A549 (cell line): ENCODE measurements at regions not wholly inside any gene's neighbourhood (a gene's known extent, or its start where the extent isn't known, plus 50 kb on each side); places are given as distances from the start of the nearest gene placed in this dataset.

Experiments
- ATAC-seq, 2 experiments: fragments of 200-7000 bp in 1 of 2; fragments of >200 bp in 1 of 2; cut with Nextera tagmentation in 1 of 2; cut with Tn5 transposase in 1 of 2; 3 replicates each; pipeline versions ENCODE4 v1.8.0 to v1.9.1; 2018 to 2020; ENCODE audit warnings: mild to moderate bottlenecking in 1 of 2, moderate library complexity in 1 of 2
- CTCF ChIA-PET: fragments of 300-600 bp; sonication (Branson Sonifier 250); formaldehyde crosslinking; extraction: SDS; loops from one replicate; lab custom pipeline; 2021; ENCODE audit warnings: antibody characterized with exemption, inconsistent platforms; lab: Yijun Ruan, JAX
- POLR2A ChIA-PET: fragments of 350-600 bp; formaldehyde crosslinking; extraction: SDS; loops from one replicate; lab custom pipeline; 2021; ENCODE audit warnings: antibody characterized with exemption, inconsistent platforms; lab: Yijun Ruan, JAX
- DNase-seq, 2 experiments: peaks; one replicate each; pipeline versions ENCODE4 v3.0.0 to v3.0.0-alpha.2; 2011 to 2016; ENCODE audit warnings: low read depth in 1 of 2, low spot score in 1 of 2
- FAIRE-seq: peaks from 2 replicates; lab custom pipeline; 2011; peaks lifted over from hg19 to GRCh38; lab: Jason Lieb, UNC
- H3K27ac ChIP-seq, 2 experiments: fragments of >200 bp; sonication (Bioruptor Twin); formaldehyde crosslinking; 3 replicates each; pipeline ENCODE4 v1.5.1; 2016 to 2017
- H3K4me1 ChIP-seq: fragments of >200 bp; sonication (Bioruptor Twin); formaldehyde crosslinking; 3 replicates; pipeline ENCODE4 v1.6.1; 2016
- H3K4me2 ChIP-seq: fragments of >200 bp; sonication (Bioruptor Twin); formaldehyde crosslinking; 3 replicates; pipeline ENCODE4 v1.6.1; 2016
- H3K4me3 ChIP-seq: fragments of >200 bp; sonication (Bioruptor Twin); formaldehyde crosslinking; 3 replicates; pipeline ENCODE4 v1.5.1; 2016
- H3K9me3 ChIP-seq: fragments of >200 bp; sonication (Bioruptor Twin); formaldehyde crosslinking; 3 replicates; pipeline ENCODE4 v1.6.1; 2016
- BHLHE40 ChIP-seq: IDR thresholded peaks from 2 replicates; pipeline ENCODE4 v1.6.1; 2012; ENCODE audit warnings: low read depth, low read length, inconsistent platforms
- CBX2 ChIP-seq: fragments of 200-600 bp; sonication (generic); IDR thresholded peaks from 2 replicates; pipeline ENCODE4 v1.6.1; 2016; ENCODE audit warnings: low read depth, mild to moderate bottlenecking, borderline replicate concordance
- CBX8 ChIP-seq: fragments of 200-600 bp; sonication (generic); IDR thresholded peaks from 2 replicates; pipeline ENCODE4 v1.6.1; 2016
- CEBPB ChIP-seq, 2 experiments: fragments of >200 bp in 1 of 2; sonication (Bioruptor Twin) in 1 of 2; formaldehyde crosslinking in 1 of 2; IDR thresholded peaks; 2 replicates each; pipeline ENCODE4 v1.6.1; 2012 to 2016
- EP300 ChIP-seq, 2 experiments: fragments of >200 bp; sonication (Bioruptor Twin); formaldehyde crosslinking; IDR thresholded peaks; 2 replicates in 1 of 2; 3 replicates in 1 of 2; pipeline ENCODE4 v1.6.1; 2016 to 2017
- ESRRA ChIP-seq: fragments of 150-350 bp; IDR thresholded peaks from 2 replicates; pipeline ENCODE4 v1.6.1; 2014; ENCODE audit warnings: mild to moderate bottlenecking, low read length, borderline replicate concordance
- FOSL2 ChIP-seq, 2 experiments: fragments of 450-650 bp in 1 of 2; fragments of >200 bp in 1 of 2; sonication (Bioruptor Twin) in 1 of 2; formaldehyde crosslinking; IDR thresholded peaks; 2 replicates each; pipeline versions ENCODE4 v1.5.0 to v1.6.1; 2016 to 2020; ENCODE audit warnings: mild to moderate bottlenecking in 1 of 2, moderate library complexity in 1 of 2
- GATA3 ChIP-seq: IDR thresholded peaks from 2 replicates; pipeline ENCODE4 v1.6.1; 2012; ENCODE audit warnings: borderline replicate concordance
- HDAC2 ChIP-seq: fragments of 200-600 bp; sonication (generic); IDR thresholded peaks from 2 replicates; pipeline ENCODE4 v1.6.1; 2016
- HEYL ChIP-seq: fragments of 250-450 bp; sonication (Bioruptor Pico); IDR thresholded peaks from 2 replicates; pipeline ENCODE4 v1.8.0; 2021; ENCODE audit warnings: mild to moderate bottlenecking, moderate library complexity
- HOXB13 ChIP-seq: fragments of 250-450 bp; sonication (Bioruptor Pico); IDR thresholded peaks from 2 replicates; pipeline ENCODE4 v1.5.0; 2020; ENCODE audit warnings: low read depth, mild to moderate bottlenecking, moderate library complexity
- JUN ChIP-seq, 2 experiments: fragments of >200 bp; sonication (Bioruptor Twin); formaldehyde crosslinking; IDR thresholded peaks; 2 replicates in 1 of 2; 3 replicates in 1 of 2; pipeline ENCODE4 v1.6.1; 2016 to 2017
- NPAS2 ChIP-seq: fragments of 250-450 bp; sonication (Bioruptor Pico); IDR thresholded peaks from 2 replicates; pipeline ENCODE4 v1.8.0; 2022; ENCODE audit warnings: mild to moderate bottlenecking, moderate library complexity, borderline replicate concordance
- NR3C1 ChIP-seq: fragments of >200 bp; sonication (Bioruptor Twin); formaldehyde crosslinking; IDR thresholded peaks from 3 replicates; pipeline ENCODE4 v1.6.1; 2017
- POLR2A ChIP-seq: IDR thresholded peaks from 2 replicates; pipeline ENCODE4 v1.6.1; 2012; ENCODE audit warnings: mild to moderate bottlenecking, low read length
- RNF2 ChIP-seq: fragments of 200-600 bp; sonication (generic); IDR thresholded peaks from 2 replicates; pipeline ENCODE4 v1.6.1; 2016; ENCODE audit warnings: low read depth, mild to moderate bottlenecking, antibody characterized with exemption, moderate library complexity, borderline replicate concordance
- TFCP2L1 ChIP-seq: fragments of 250-450 bp; sonication (Bioruptor Pico); IDR thresholded peaks from 2 replicates; pipeline ENCODE4 v1.5.0; 2021; ENCODE audit warnings: mild to moderate bottlenecking
- ZSCAN20 ChIP-seq: fragments of 250-450 bp; sonication (Bioruptor Pico); IDR thresholded peaks from 2 replicates; pipeline ENCODE4 v1.8.0; 2022; ENCODE audit warnings: mild to moderate bottlenecking, moderate library complexity
- WGBS: methylation state at CpG from one replicate; pipeline ENCODE4 v1.1.6; 2017; ENCODE audit errors: missing lambda C conversion rate; 5-methylcytosine and 5-hydroxymethylcytosine counted together
- TF ChIP-seq, protein P1 (sequence below): fragments of >200 bp; sonication (Bioruptor Twin); formaldehyde crosslinking; IDR thresholded peaks from 2 replicates; pipeline ENCODE4 v1.6.1; 2016
- TF ChIP-seq, protein P2 (sequence below): fragments of 200-600 bp; sonication (generic); IDR thresholded peaks from 2 replicates; pipeline ENCODE4 v1.6.1; 2016; ENCODE audit warnings: antibody characterized with exemption, mild to moderate bottlenecking, moderate library complexity
- TF ChIP-seq, protein P3 (sequence below): IDR thresholded peaks from 2 replicates; pipeline ENCODE4 v1.6.1; 2012; ENCODE audit warnings: low read depth, borderline replicate concordance
- TF ChIP-seq, protein P4 (sequence below): IDR thresholded peaks from 2 replicates; pipeline ENCODE4 v1.6.1; 2012

DNA sequence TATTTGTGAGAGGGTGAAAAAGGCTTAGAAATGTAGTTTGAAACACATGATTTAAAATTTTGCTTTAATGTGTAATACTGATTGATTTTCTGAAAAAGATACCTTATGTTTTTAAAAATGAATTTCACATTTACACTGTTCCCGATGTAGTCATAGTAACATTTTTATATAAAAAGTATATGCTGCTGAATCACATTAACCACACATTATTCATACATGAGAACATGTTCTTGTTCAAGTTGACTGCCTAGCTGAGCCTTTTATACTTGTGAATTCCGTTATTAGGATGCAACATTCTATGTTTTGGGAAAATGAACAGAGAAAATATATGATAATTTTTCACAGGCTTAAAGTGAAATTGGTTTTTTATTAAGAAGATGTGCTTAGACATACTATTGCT lies 461.1 kb upstream of the NUDT12 start:
- DNase-seq (no peak), ATAC-seq (no peak), FAIRE-seq (no peak)
- Histone ChIP-seq H3K9me3 (no peaks in the 10 kb centered on the region; the same call in 2 of the 3 replicates), H3K4me2 (no peak overlapping the region), H3K27ac (no peak overlapping the region), H3K4me1 (no peaks in the 10 kb centered on the region), H3K4me3 (no peak overlapping the region)
- CTCF ChIA-PET = interaction anchor here (0.9 kb wide), 1 partner anchor 46 kb away, joined by 3 read pairs; no protein-coding TSS in a partner anchor
- POLR2A ChIA-PET = no interaction called here
- 27% methylated on average over 2 of the region's 2 CpGs for WGBS
- TF ChIP-seq CBX2 (no peak), NR3C1 (no peak), ESRRA (no peak), TFCP2L1 (CRISPR knock-in tag) (no peak)

DNA sequence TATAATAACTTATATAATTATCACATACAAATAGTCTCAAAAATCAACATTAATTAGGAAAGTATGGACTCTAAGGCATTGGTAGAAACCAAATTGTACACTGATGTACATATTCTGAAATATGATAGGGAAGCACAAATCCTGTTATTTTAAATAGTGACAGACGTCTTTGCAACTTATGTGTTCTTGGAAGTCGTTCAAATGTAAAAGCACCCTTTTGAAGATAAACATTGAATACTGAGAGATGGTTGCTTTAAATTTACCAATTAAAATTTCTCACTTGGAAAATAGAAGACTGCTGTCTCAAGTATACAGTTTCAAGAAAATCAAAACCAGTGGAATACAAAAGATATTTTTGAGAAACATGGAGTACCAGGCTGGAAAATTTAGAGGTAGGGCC lies 457.4 kb upstream of the NUDT12 start:
- ChIA-PET POLR2A (no interaction called here), CTCF (no interaction called here)
- Histone ChIP-seq H3K4me3 (no peak overlapping the region), H3K4me1 (no peaks in the 10 kb centered on the region), H3K4me2 (no peak overlapping the region), H3K9me3 (peaks cover 6% of the 10 kb centered on the region; the same call in 1 of the 3 replicates)
- no peak for TF ChIP-seq GATA3
- no peak for TF ChIP-seq EP300 (IDR thresholded peaks at IDR 0.05)
- TF ChIP-seq, protein P1, sequence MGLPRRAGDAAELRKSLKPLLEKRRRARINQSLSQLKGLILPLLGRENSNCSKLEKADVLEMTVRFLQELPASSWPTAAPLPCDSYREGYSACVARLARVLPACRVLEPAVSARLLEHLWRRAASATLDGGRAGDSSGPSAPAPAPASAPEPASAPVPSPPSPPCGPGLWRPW = no peak
- TF ChIP-seq HDAC2 = no peak
- no peak for TF ChIP-seq NPAS2 (CRISPR knock-in tag)
- no peak for TF ChIP-seq HOXB13 (CRISPR knock-in tag)
- no peak for TF ChIP-seq TFCP2L1 (CRISPR knock-in tag)
- TF ChIP-seq, all 56 proteins: peak for 0
- 14% methylated on average over 2 of the region's 2 CpGs for WGBS
- no peak for ATAC-seq
- no peak for FAIRE-seq
- no peak for DNase-seq
- no peak overlapping the region for H3K27ac ChIP-seq

DNA sequence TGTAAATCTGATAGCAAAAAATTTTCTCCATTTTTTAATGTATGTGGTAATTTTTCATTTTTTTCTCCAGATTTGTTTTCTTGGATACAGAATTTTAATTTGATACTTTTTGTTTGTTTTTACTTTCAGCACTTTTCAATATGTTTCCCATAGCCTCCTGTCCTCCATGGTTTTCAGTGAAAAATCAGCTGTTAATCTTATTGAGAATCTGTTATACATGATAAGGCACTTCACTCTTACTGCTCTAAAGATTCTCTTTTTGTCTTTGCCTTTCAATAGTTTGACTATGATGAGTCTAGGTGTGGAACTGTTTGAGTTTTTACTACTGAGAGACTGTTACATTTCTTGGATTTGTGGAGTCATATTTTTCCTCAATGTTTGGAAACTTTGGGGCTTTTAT lies 455.7 kb upstream of the NUDT12 start:
- no peak overlapping the region for H3K4me3 ChIP-seq
- no peak overlapping the region for H3K27ac ChIP-seq
- H3K4me1 ChIP-seq = no peaks in the 10 kb centered on the region
- no peak for ATAC-seq
- DNase-seq = no peak
- CTCF ChIA-PET = no interaction called here
- no peak overlapping the region for H3K4me2 ChIP-seq
- peaks cover 6% of the 10 kb centered on the region; the same call in 1 of the 3 replicates for H3K9me3 ChIP-seq
- TF ChIP-seq ZSCAN20 (CRISPR knock-in tag) = no peak
- no peak for TF ChIP-seq NPAS2 (CRISPR knock-in tag)
- no peak for TF ChIP-seq BHLHE40
- TF ChIP-seq HEYL (CRISPR knock-in tag) = no peak
- TF ChIP-seq CEBPB (IDR thresholded peaks at IDR 0.05) = no peak
- TF ChIP-seq, protein P2, sequence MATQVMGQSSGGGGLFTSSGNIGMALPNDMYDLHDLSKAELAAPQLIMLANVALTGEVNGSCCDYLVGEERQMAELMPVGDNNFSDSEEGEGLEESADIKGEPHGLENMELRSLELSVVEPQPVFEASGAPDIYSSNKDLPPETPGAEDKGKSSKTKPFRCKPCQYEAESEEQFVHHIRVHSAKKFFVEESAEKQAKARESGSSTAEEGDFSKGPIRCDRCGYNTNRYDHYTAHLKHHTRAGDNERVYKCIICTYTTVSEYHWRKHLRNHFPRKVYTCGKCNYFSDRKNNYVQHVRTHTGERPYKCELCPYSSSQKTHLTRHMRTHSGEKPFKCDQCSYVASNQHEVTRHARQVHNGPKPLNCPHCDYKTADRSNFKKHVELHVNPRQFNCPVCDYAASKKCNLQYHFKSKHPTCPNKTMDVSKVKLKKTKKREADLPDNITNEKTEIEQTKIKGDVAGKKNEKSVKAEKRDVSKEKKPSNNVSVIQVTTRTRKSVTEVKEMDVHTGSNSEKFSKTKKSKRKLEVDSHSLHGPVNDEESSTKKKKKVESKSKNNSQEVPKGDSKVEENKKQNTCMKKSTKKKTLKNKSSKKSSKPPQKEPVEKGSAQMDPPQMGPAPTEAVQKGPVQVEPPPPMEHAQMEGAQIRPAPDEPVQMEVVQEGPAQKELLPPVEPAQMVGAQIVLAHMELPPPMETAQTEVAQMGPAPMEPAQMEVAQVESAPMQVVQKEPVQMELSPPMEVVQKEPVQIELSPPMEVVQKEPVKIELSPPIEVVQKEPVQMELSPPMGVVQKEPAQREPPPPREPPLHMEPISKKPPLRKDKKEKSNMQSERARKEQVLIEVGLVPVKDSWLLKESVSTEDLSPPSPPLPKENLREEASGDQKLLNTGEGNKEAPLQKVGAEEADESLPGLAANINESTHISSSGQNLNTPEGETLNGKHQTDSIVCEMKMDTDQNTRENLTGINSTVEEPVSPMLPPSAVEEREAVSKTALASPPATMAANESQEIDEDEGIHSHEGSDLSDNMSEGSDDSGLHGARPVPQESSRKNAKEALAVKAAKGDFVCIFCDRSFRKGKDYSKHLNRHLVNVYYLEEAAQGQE = no peak
- no peak for TF ChIP-seq JUN (IDR thresholded peaks at IDR 0.05)
- no peak for TF ChIP-seq RNF2
- TF ChIP-seq CBX8 = no peak
- TF ChIP-seq, protein P3, sequence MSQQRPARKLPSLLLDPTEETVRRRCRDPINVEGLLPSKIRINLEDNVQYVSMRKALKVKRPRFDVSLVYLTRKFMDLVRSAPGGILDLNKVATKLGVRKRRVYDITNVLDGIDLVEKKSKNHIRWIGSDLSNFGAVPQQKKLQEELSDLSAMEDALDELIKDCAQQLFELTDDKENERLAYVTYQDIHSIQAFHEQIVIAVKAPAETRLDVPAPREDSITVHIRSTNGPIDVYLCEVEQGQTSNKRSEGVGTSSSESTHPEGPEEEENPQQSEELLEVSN = no peak
- TF ChIP-seq, protein P4, sequence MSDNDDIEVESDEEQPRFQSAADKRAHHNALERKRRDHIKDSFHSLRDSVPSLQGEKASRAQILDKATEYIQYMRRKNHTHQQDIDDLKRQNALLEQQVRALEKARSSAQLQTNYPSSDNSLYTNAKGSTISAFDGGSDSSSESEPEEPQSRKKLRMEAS = no peak
- no peak for TF ChIP-seq POLR2A
- TF ChIP-seq FOSL2 (IDR thresholded peaks at IDR 0.05) = no peak
- TF ChIP-seq FOSL2 (CRISPR knock-in tag; IDR thresholded peaks at IDR 0.05) = no peak
- POLR2A ChIA-PET = no interaction called here
- FAIRE-seq = no peak
